ENCODE measurements at regions not wholly inside any gene's neighbourhood (a gene's known extent, or its start where the extent isn't known, plus 50 kb on each side); places are given as distances from the start of the nearest gene placed in this dataset.

GRCh38 chr22:48646216-48646925, 1181.3 kb downstream of the BRD1 start (continued):
- TF ChIP-seq, protein P1, sequence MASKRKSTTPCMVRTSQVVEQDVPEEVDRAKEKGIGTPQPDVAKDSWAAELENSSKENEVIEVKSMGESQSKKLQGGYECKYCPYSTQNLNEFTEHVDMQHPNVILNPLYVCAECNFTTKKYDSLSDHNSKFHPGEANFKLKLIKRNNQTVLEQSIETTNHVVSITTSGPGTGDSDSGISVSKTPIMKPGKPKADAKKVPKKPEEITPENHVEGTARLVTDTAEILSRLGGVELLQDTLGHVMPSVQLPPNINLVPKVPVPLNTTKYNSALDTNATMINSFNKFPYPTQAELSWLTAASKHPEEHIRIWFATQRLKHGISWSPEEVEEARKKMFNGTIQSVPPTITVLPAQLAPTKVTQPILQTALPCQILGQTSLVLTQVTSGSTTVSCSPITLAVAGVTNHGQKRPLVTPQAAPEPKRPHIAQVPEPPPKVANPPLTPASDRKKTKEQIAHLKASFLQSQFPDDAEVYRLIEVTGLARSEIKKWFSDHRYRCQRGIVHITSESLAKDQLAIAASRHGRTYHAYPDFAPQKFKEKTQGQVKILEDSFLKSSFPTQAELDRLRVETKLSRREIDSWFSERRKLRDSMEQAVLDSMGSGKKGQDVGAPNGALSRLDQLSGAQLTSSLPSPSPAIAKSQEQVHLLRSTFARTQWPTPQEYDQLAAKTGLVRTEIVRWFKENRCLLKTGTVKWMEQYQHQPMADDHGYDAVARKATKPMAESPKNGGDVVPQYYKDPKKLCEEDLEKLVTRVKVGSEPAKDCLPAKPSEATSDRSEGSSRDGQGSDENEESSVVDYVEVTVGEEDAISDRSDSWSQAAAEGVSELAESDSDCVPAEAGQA (IDR thresholded peaks at IDR 0.05; ENCODE audit: low read depth) = no peak
- TF ChIP-seq, protein P1 (CRISPR knock-in tag; IDR thresholded peaks at IDR 0.05; ENCODE audit: borderline replicate concordance) = no peak
- TF ChIP-seq ATF3 (CRISPR knock-in tag; IDR thresholded peaks at IDR 0.05) (no peak), ZBTB4 (CRISPR knock-in tag; IDR thresholded peaks at IDR 0.05; ENCODE audit: borderline replicate concordance) (no peak), SAFB2 (CRISPR knock-in tag; IDR thresholded peaks at IDR 0.05; ENCODE audit: borderline replicate concordance, low read depth) (no peak), ZNF678 (CRISPR knock-in tag; IDR thresholded peaks at IDR 0.05) (no peak), KIAA2018 (CRISPR knock-in tag; IDR thresholded peaks at IDR 0.05; ENCODE audit: borderline replicate concordance) (no peak), HCFC1 (IDR thresholded peaks at IDR 0.05; ENCODE audit: low read depth, low read length) (no peak)

Measured in HepG2 (cell line).